Activated CD4-positive, alpha-beta T cell treated with anti-CD3 and anti-CD28 coated beads, Interleukin-2, amount 10 ng/mL, durations not matched to agents 24 days and 14 days (primary cell): ENCODE measurements at regions not wholly inside any gene's neighbourhood (a gene's known extent, or its start where the extent isn't known, plus 50 kb on each side); places are given as distances from the start of the nearest gene placed in this dataset.
A peak's percentile ranks its signal among the peaks of the same experiment; 100 is the strongest.

Experiments
- DNase-seq: peaks from one replicate; pipeline ENCODE4 v3.0.0; 2022
- H3K27ac Mint-ChIP-seq: one replicate; pipeline ENCODE4 v1.8.0; 2022; ENCODE audit warnings: mild to moderate bottlenecking, mixed read lengths
- H3K27me3 Mint-ChIP-seq: one replicate; pipeline ENCODE4 v1.8.0; 2022; ENCODE audit warnings: mixed read lengths
- H3K36me3 Mint-ChIP-seq: one replicate; pipeline ENCODE4 v1.8.0; 2022; ENCODE audit warnings: low read depth, mild to moderate bottlenecking, mixed read lengths
- H3K4me1 Mint-ChIP-seq: one replicate; pipeline ENCODE4 v1.8.0; 2021; ENCODE audit warnings: mixed read lengths
- H3K4me3 Mint-ChIP-seq: one replicate; pipeline ENCODE4 v1.8.0; 2022; ENCODE audit warnings: mild to moderate bottlenecking, moderate library complexity, mixed read lengths
- H3K9me3 Mint-ChIP-seq: one replicate; pipeline ENCODE4 v1.8.0; 2021; ENCODE audit warnings: mixed read lengths
- intact Hi-C: fragments of 100-400 bp; cut with micrococcal nuclease; formaldehyde crosslinking; loops from one replicate; pipeline ENCODE4 v1.15.1; 2023

DNA sequence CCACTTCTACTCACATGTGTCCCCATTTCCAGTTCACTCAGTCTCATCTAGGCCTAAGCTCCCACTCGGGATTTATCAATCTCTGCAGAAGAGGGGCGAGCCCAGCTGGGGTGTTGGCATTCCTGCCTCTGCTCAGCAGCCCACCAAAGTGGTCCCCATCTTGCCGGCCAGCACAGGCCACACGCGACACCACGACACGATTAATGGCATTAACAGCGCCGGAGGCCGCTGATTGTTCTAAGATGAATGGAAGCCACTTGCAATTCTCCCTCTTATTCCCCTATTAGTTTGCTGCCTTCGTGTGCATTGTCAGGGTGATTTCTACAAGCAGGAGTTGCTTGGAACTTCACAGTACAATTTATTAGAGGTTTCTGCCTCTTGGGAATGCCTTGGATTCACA is 477.3 kb downstream of the SHQ1 start:
- Mint-ChIP-seq H3K36me3 (peaks cover 7% of the 10 kb centered on the region), H3K9me3 (peaks cover 3% of the 10 kb centered on the region), H3K4me1 (peaks cover 25% of the 10 kb centered on the region), H3K4me3 (no peak overlapping the region), H3K27ac (no peak overlapping the region), H3K27me3 (no peaks in the 10 kb centered on the region)
- DNase-seq: no peak
- intact Hi-C loops: loop anchor here (10.0 kb wide), 1 partner anchor 646 kb away; the partner anchor contains the start of gene EIF4E3

- intact Hi-C loops: loop anchor here (10.0 kb wide), 1 partner anchor 645 kb away; the partner anchor contains the start of gene EIF4E3
- Mint-ChIP-seq H3K4me1 (peaks cover 15% of the 10 kb centered on the region), H3K9me3 (peaks cover 6% of the 10 kb centered on the region), H3K27me3 (no peaks in the 10 kb centered on the region), H3K4me3 (no peak overlapping the region), H3K27ac (no peak overlapping the region), H3K36me3 (peaks cover 7% of the 10 kb centered on the region)
- no peak for DNase-seq
Observed at GRCh38 chr3:72369681-72370080, 478.6 kb downstream of the SHQ1 start.

DNA sequence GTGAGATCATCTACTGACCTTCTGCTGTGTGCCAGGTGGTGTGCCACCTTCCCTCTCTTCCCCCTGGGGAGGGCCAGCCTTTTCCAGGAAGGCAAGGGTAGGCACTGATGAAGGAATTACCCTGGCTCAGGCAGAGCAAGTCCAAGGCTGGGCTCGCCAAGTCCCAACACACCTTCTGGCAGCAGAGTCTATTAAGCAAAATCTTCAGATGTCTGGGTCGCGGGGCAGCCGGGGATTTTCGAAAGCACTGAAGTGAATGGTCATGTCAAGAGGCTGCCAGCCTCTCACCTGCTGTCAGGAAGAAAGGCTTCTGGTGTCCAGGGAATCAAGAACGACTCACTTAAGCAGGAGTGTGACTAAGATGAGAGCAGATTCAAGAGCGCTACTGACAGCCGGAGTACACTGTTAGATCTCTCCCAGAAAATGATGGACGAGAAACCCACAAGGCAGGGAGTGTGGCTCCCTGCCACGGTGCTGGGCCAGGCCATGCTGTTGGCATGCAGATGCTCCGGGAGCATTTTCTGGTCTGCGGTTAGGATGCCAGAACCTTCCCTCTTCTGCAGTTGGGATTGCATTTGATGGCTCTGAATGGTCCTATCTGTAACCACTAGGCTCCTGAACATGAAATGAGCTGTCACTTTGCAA is 479.8 kb downstream of the SHQ1 start:
- intact Hi-C loops: no loop called here
- no peak overlapping the region for H3K27ac Mint-ChIP-seq
- H3K9me3 Mint-ChIP-seq: peaks cover 3% of the 10 kb centered on the region

DNA sequence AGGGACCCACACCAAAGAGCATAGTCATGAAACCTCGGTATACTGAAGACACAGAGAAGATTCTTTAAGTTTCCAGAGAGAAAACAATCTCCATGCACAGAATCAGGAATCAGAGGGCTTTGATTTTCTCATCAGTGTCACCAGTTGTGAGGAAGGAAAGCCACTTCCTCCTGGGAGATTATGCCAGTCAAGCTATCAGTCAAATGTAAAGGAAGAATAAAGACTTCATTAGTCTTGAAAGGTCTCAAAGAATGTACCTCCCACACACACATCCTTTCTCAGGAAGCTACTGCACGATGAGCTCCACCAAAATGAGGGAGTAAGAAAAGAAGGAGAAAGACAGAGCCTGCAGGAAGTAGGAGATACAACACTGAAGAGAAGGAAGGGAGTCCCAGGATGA is 486.3 kb downstream of the SHQ1 start:
- peaks cover 13% of the 10 kb centered on the region for H3K9me3 Mint-ChIP-seq
- peaks cover 6% of the 10 kb centered on the region for H3K4me1 Mint-ChIP-seq
- intact Hi-C loops: no loop called here
- H3K4me3 Mint-ChIP-seq: no peak overlapping the region
- peaks cover 2% of the 10 kb centered on the region for H3K27me3 Mint-ChIP-seq
- H3K27ac Mint-ChIP-seq: no peak overlapping the region
- DNase-seq: no peak
- peaks cover 2% of the 10 kb centered on the region for H3K36me3 Mint-ChIP-seq

More for the DNA sequence above, 479.8 kb downstream of the SHQ1 start:
- no peak overlapping the region for H3K4me3 Mint-ChIP-seq
- no peak for DNase-seq
- peaks cover 8% of the 10 kb centered on the region for H3K4me1 Mint-ChIP-seq
- H3K36me3 Mint-ChIP-seq: peaks cover under 1% of the 10 kb centered on the region
- H3K27me3 Mint-ChIP-seq: no peaks in the 10 kb centered on the region

DNA sequence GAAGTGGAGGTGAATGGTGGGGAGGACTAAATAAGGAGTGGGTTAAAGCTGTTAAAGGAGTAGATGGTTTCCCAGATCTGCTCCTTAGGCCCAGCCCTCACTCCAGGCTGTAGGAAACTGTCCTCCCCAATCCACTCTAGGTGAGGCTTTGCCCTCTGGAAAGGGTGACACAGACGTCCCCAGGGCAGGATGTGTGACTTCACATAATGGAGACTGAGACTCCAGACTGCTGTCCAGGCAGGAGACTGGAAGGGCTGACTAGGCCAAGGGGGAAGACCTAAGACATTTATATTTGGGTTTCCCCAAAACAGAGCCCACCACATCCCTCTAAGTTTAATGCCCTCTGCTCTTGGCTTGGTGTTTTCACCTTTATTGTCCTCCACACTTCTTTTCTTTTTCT is 488.5 kb downstream of the SHQ1 start:
- peaks cover 5% of the 10 kb centered on the region for H3K27me3 Mint-ChIP-seq
- H3K36me3 Mint-ChIP-seq: peaks cover 2% of the 10 kb centered on the region
- H3K9me3 Mint-ChIP-seq: peaks cover 10% of the 10 kb centered on the region
- peaks cover 10% of the 10 kb centered on the region for H3K4me1 Mint-ChIP-seq
- no peak overlapping the region for H3K4me3 Mint-ChIP-seq
- H3K27ac Mint-ChIP-seq: no peak overlapping the region
- DNase-seq: no peak
- intact Hi-C loops: no loop called here

DNA sequence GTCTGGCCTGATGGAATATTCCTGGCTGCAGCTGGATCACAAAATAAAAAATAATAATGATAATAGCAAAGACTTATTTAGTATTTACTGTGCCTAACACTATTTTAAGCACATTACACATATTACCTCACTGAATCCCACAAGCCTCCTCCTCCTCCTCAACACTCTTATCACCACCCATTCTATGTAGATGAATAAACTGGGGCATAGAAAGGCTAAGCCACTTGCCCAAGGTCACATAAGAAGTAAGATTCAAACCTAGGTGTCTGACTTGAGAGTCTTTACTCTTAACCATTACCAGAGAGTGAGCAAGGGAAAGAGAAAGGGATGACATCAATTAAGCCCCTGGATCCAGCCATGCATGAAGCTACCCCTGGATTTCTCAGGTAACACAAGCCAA is 493.1 kb downstream of the SHQ1 start:
- H3K4me3 Mint-ChIP-seq: no peak overlapping the region

DNA sequence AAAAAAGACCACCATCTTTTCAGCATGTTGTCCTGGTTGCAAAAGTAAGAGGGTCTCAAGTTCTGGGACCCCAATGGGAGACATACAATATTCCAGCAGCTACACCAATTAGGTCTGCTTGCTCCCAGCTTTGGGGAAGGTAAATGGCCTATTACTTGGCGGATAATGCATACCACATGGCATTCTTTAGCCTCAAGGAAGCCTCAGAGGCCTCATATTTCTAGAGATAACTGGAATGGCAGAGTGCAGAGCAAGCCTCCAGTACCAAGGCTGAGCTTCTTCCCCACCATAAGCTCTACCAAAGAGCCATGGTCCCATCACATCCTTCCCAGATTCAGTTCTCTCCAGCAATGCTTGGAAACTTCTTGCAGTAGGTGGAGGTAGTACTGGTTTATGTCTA is 493.8 kb downstream of the SHQ1 start:
- no peak overlapping the region for H3K27ac Mint-ChIP-seq
- peaks cover 2% of the 10 kb centered on the region for H3K36me3 Mint-ChIP-seq
- H3K4me3 Mint-ChIP-seq: no peak overlapping the region
- intact Hi-C loops: no loop called here
- no peak for DNase-seq
- H3K4me1 Mint-ChIP-seq: peaks cover 5% of the 10 kb centered on the region
- no peaks in the 10 kb centered on the region for H3K9me3 Mint-ChIP-seq
- H3K27me3 Mint-ChIP-seq: peaks cover 5% of the 10 kb centered on the region

More for the DNA sequence above, 493.1 kb downstream of the SHQ1 start:
- no peak for DNase-seq
- Mint-ChIP-seq H3K27ac (no peak overlapping the region), H3K9me3 (no peaks in the 10 kb centered on the region), H3K36me3 (peaks cover 2% of the 10 kb centered on the region), H3K27me3 (peaks cover 5% of the 10 kb centered on the region), H3K4me1 (peaks cover 5% of the 10 kb centered on the region)
- intact Hi-C loops: no loop called here

- peaks cover 5% of the 10 kb centered on the region for H3K27me3 Mint-ChIP-seq
- DNase-seq: no peak
- H3K27ac Mint-ChIP-seq: no peak overlapping the region
- H3K4me1 Mint-ChIP-seq: peaks cover 7% of the 10 kb centered on the region
- intact Hi-C loops: no loop called here
- no peaks in the 10 kb centered on the region for H3K9me3 Mint-ChIP-seq
- no peak overlapping the region for H3K4me3 Mint-ChIP-seq
- H3K36me3 Mint-ChIP-seq: no peaks in the 10 kb centered on the region
Observed at GRCh38 chr3:72353236-72354128, 494.8 kb downstream of the SHQ1 start.

- H3K27ac Mint-ChIP-seq: no peak overlapping the region
- no peaks in the 10 kb centered on the region for H3K9me3 Mint-ChIP-seq
- H3K4me3 Mint-ChIP-seq: no peak overlapping the region
- intact Hi-C loops: no loop called here
- no peak for DNase-seq
- no peaks in the 10 kb centered on the region for H3K36me3 Mint-ChIP-seq
- peaks cover 5% of the 10 kb centered on the region for H3K27me3 Mint-ChIP-seq
- H3K4me1 Mint-ChIP-seq: peaks cover 14% of the 10 kb centered on the region
Observed at GRCh38 chr3:72352176-72352575, 496.1 kb downstream of the SHQ1 start.

- DNase-seq: no peak
- Mint-ChIP-seq H3K4me1 (peaks cover 20% of the 10 kb centered on the region), H3K27ac (no peak overlapping the region), H3K36me3 (no peaks in the 10 kb centered on the region), H3K9me3 (no peaks in the 10 kb centered on the region), H3K27me3 (peaks cover 2% of the 10 kb centered on the region), H3K4me3 (no peak overlapping the region)
- intact Hi-C loops: no loop called here
Observed at GRCh38 chr3:72351536-72351935, 496.7 kb downstream of the SHQ1 start.

- Mint-ChIP-seq H3K9me3 (no peaks in the 10 kb centered on the region), H3K4me3 (no peak overlapping the region), H3K36me3 (no peaks in the 10 kb centered on the region), H3K4me1 (peaks cover 26% of the 10 kb centered on the region), H3K27me3 (no peaks in the 10 kb centered on the region), H3K27ac (no peak overlapping the region)
- DNase-seq: no peak
- intact Hi-C loops: no loop called here
Observed at GRCh38 chr3:72350761-72351505, 497.3 kb downstream of the SHQ1 start.

GRCh38 chr3:72348357-72348756 is 499.9 kb downstream of the SHQ1 start:
- peaks cover 46% of the 10 kb centered on the region for H3K4me1 Mint-ChIP-seq
- intact Hi-C loops: no loop called here
- H3K36me3 Mint-ChIP-seq: no peaks in the 10 kb centered on the region
- H3K27ac Mint-ChIP-seq: no peak overlapping the region
- H3K9me3 Mint-ChIP-seq: no peaks in the 10 kb centered on the region
- H3K27me3 Mint-ChIP-seq: no peaks in the 10 kb centered on the region
- no peak for DNase-seq
- no peak overlapping the region for H3K4me3 Mint-ChIP-seq

- no peaks in the 10 kb centered on the region for H3K36me3 Mint-ChIP-seq
- no peaks in the 10 kb centered on the region for H3K27me3 Mint-ChIP-seq
- H3K4me1 Mint-ChIP-seq: peaks cover 51% of the 10 kb centered on the region
- H3K4me3 Mint-ChIP-seq: no peak overlapping the region
- no peaks in the 10 kb centered on the region for H3K9me3 Mint-ChIP-seq
- intact Hi-C loops: loop anchor here (2.0 kb wide), 1 partner anchor 97 kb away; no protein-coding TSS in a partner anchor
- peak; percentile 75 for DNase-seq
- no peak overlapping the region for H3K27ac Mint-ChIP-seq
Observed at GRCh38 chr3:72347819-72348319, 500.4 kb downstream of the SHQ1 start.
